Loucy (cell line): ENCODE measurements at regions not wholly inside any gene's neighbourhood (a gene's known extent, or its start where the extent isn't known, plus 50 kb on each side); places are given as distances from the start of the nearest gene placed in this dataset.

Experiments
- H2AFZ ChIP-seq: fragments of 200-600 bp; sonication (generic); 2 replicates; pipeline ENCODE4 v1.6.0; 2016; ENCODE audit warnings: antibody characterized with exemption, mild to moderate bottlenecking, low read length, moderate library complexity
- H3F3A ChIP-seq: fragments of 200-600 bp; 2 replicates; pipeline ENCODE4 v1.6.0; 2016; ENCODE audit warnings: antibody characterized with exemption, low read depth, mild to moderate bottlenecking
- H3K27me3 ChIP-seq: fragments of 200-600 bp; sonication (generic); 2 replicates; pipeline ENCODE4 v1.6.1; 2014; ENCODE audit warnings: low read length, mild to moderate bottlenecking; ENCODE audit not compliant: insufficient read depth, poor library complexity, severe bottlenecking
- H3K36me3 ChIP-seq: fragments of 200-600 bp; sonication (generic); 2 replicates; pipeline ENCODE4 v1.6.1; 2016; ENCODE audit warnings: low read length; ENCODE audit not compliant: insufficient read depth
- H3K4me1 ChIP-seq: fragments of 200-600 bp; sonication (generic); 2 replicates; pipeline ENCODE4 v1.5.1; 2014; ENCODE audit warnings: low read length, mild to moderate bottlenecking; ENCODE audit not compliant: insufficient read depth, poor library complexity, severe bottlenecking
- H3K4me2 ChIP-seq: fragments of 200-600 bp; sonication (generic); 2 replicates; pipeline ENCODE4 v1.6.0; 2014; ENCODE audit warnings: antibody characterized with exemption, low read length, low read depth, mild to moderate bottlenecking; ENCODE audit not compliant: poor library complexity, severe bottlenecking
- H3K4me3 ChIP-seq: fragments of 200-600 bp; sonication (generic); 2 replicates; pipeline ENCODE4 v1.5.1; 2014; ENCODE audit warnings: low read length, mild to moderate bottlenecking, mixed read lengths; ENCODE audit not compliant: poor library complexity, severe bottlenecking
- H3K79me2 ChIP-seq: fragments of 200-600 bp; sonication (generic); 2 replicates; pipeline ENCODE4 v1.6.1; 2014; ENCODE audit warnings: low read length; ENCODE audit not compliant: insufficient read depth
- H3K9ac ChIP-seq: fragments of 200-600 bp; sonication (generic); 2 replicates; pipeline ENCODE4 v1.6.0; 2014; ENCODE audit warnings: mild to moderate bottlenecking, low read depth, low read length, moderate library complexity; ENCODE audit not compliant: poor library complexity, severe bottlenecking
- H3K9me2 ChIP-seq: fragments of 200-600 bp; sonication (generic); replicated peaks from 2 replicates; pipeline ENCODE4 v1.6.1; 2016; ENCODE audit warnings: low read depth, low read length, mixed read lengths
- H3K9me3 ChIP-seq: fragments of 200-600 bp; sonication (generic); 2 replicates; pipeline ENCODE4 v1.6.1; 2014; ENCODE audit warnings: mild to moderate bottlenecking, antibody characterized with exemption, low read length, low read depth; ENCODE audit not compliant: insufficient read depth
- H4K20me1 ChIP-seq: fragments of 200-600 bp; sonication (generic); 2 replicates; pipeline ENCODE4 v1.6.0; 2014; ENCODE audit warnings: antibody characterized with exemption, low read length, mild to moderate bottlenecking; ENCODE audit not compliant: insufficient read depth, poor library complexity, severe bottlenecking
- CTCF ChIP-seq: fragments of 200-600 bp; sonication (generic); conservative IDR thresholded peaks from 2 replicates; pipeline ENCODE4 v1.5.1; 2014; ENCODE audit warnings: mild to moderate bottlenecking, antibody characterized with exemption, low read length
- EZH2phosphoT487 ChIP-seq: fragments of 200-600 bp; IDR thresholded peaks from 2 replicates; pipeline ENCODE4 v1.6.1; 2018; ENCODE audit warnings: antibody characterized with exemption, mild to moderate bottlenecking, moderate library complexity, borderline replicate concordance

GRCh38 chr4:137722910-137723309 lies 190.6 kb upstream of the PCDH18 start:
- H3K4me3 ChIP-seq = no peak overlapping the region
- H3K27me3 ChIP-seq = no peaks in the 10 kb centered on the region
- no peaks in the 10 kb centered on the region for H3K9me3 ChIP-seq
- no peaks in the 10 kb centered on the region for H3K9me2 ChIP-seq
- no peak for TF ChIP-seq EZH2phosphoT487
- no peak for TF ChIP-seq CTCF
- H3K9ac ChIP-seq = no peak overlapping the region
- H3K4me2 ChIP-seq = no peak overlapping the region
- no peaks in the 10 kb centered on the region for H4K20me1 ChIP-seq
- H3F3A ChIP-seq = no peaks in the 10 kb centered on the region
- no peaks in the 10 kb centered on the region for H3K79me2 ChIP-seq
- no peak overlapping the region for H2AFZ ChIP-seq
- no peaks in the 10 kb centered on the region for H3K4me1 ChIP-seq
- H3K36me3 ChIP-seq = no peaks in the 10 kb centered on the region

- H3K9ac ChIP-seq = no peak overlapping the region
- no peak overlapping the region for H3K4me2 ChIP-seq
- H3F3A ChIP-seq = no peaks in the 10 kb centered on the region
- no peak overlapping the region for H3K4me3 ChIP-seq
- no peaks in the 10 kb centered on the region for H3K4me1 ChIP-seq
- H3K79me2 ChIP-seq = no peaks in the 10 kb centered on the region
- H3K9me3 ChIP-seq = no peaks in the 10 kb centered on the region
- no peaks in the 10 kb centered on the region for H3K9me2 ChIP-seq
- TF ChIP-seq CTCF (no peak), EZH2phosphoT487 (no peak)
- no peaks in the 10 kb centered on the region for H4K20me1 ChIP-seq
- H2AFZ ChIP-seq = no peak overlapping the region
- no peaks in the 10 kb centered on the region for H3K36me3 ChIP-seq
- no peaks in the 10 kb centered on the region for H3K27me3 ChIP-seq
Observed at GRCh38 chr4:137711502-137711901, 179.2 kb upstream of the PCDH18 start.

- Histone ChIP-seq H3F3A (no peaks in the 10 kb centered on the region), H4K20me1 (no peaks in the 10 kb centered on the region), H3K4me3 (no peak overlapping the region), H3K27me3 (no peaks in the 10 kb centered on the region), H3K9ac (no peak overlapping the region), H3K36me3 (no peaks in the 10 kb centered on the region), H2AFZ (no peak overlapping the region), H3K9me2 (no peaks in the 10 kb centered on the region), H3K9me3 (no peaks in the 10 kb centered on the region), H3K4me1 (no peaks in the 10 kb centered on the region), H3K4me2 (no peak overlapping the region), H3K79me2 (no peaks in the 10 kb centered on the region)
- TF ChIP-seq EZH2phosphoT487 = no peak
- TF ChIP-seq CTCF = no peak
Observed at GRCh38 chr4:137707626-137708025, 175.3 kb upstream of the PCDH18 start.
